22Rv1 (cell line): ENCODE measurements at regions not wholly inside any gene's neighbourhood (a gene's known extent, or its start where the extent isn't known, plus 50 kb on each side); places are given as distances from the start of the nearest gene placed in this dataset.

ENCODE experiments used
- CTCF ChIP-seq: fragments of 450-650 bp; IDR thresholded peaks from 2 replicates; pipeline ENCODE4 v1.5.1; 2017; ENCODE audit warnings: mild to moderate bottlenecking
- ZFX ChIP-seq: fragments of 450-650 bp; IDR thresholded peaks from 2 replicates; pipeline ENCODE4 v1.6.1; 2017; ENCODE audit warnings: antibody characterized with exemption, borderline replicate concordance

- TF ChIP-seq CTCF (no peak), ZFX (no peak)
These were observed 1303.1 kb upstream of the ZEB2 start for GRCh38 chr2:145822892-145823534.
